ENCODE measurements at regions not wholly inside any gene's neighbourhood (a gene's known extent, or its start where the extent isn't known, plus 50 kb on each side); places are given as distances from the start of the nearest gene placed in this dataset.

- Histone ChIP-seq H3K27me3 (ENCODE audit: control insufficient read depth, insufficient read depth, low read length) (no peaks in the 10 kb centered on the region), H3K27ac (ENCODE audit: low read depth in 2 of 2, low read length in 2 of 2) (no peak overlapping the region)
- no peak for FAIRE-seq
Measured at GRCh38 chr5:93236807-93237421, 344.1 kb downstream of the NR2F1-AS1 start.

GRCh38 chr5:93235761-93236160, 345.3 kb downstream of the NR2F1-AS1 start:
- Histone ChIP-seq H3K9ac (ENCODE audit: low read length in 3 of 3) (no peak overlapping the region), H3K4me3 (ENCODE audit: low read length in 3 of 3) (no peak overlapping the region), H3K27ac (ENCODE audit: low read depth in 2 of 2, low read length in 2 of 2) (no peak overlapping the region), H3K9me3 (ENCODE audit: control insufficient read depth in 2 of 3, insufficient read depth in 1 of 3, low read length in 3 of 3) (no peaks in the 10 kb centered on the region), H3K4me1 (ENCODE audit: control insufficient read depth in 2 of 3, insufficient read depth in 2 of 3, low read depth in 1 of 3, low read length in 3 of 3) (no peaks in the 10 kb centered on the region), H3K27me3 (ENCODE audit: control insufficient read depth, insufficient read depth, low read length) (no peaks in the 10 kb centered on the region), H3K36me3 (ENCODE audit: control insufficient read depth in 2 of 3, insufficient read depth in 3 of 3, low read length in 3 of 3) (no peaks in the 10 kb centered on the region)
- no peak for DNase-seq
- no peak for TF ChIP-seq CTCF (IDR thresholded peaks at IDR 0.05; ENCODE audit: borderline replicate concordance, extremely low read depth, insufficient read depth)
- intact Hi-C loops (cut with DNase I), result no loop called here
- FAIRE-seq, result no peak

More at GRCh38 chr5:93236807-93237421, 344.1 kb downstream of the NR2F1-AS1 start:
- no peak for DNase-seq
- Histone ChIP-seq H3K4me3 (ENCODE audit: low read length in 3 of 3) (no peak overlapping the region), H3K36me3 (ENCODE audit: control insufficient read depth in 2 of 3, insufficient read depth in 3 of 3, low read length in 3 of 3) (no peaks in the 10 kb centered on the region), H3K9ac (ENCODE audit: low read length in 3 of 3) (no peak overlapping the region), H3K4me1 (ENCODE audit: control insufficient read depth in 2 of 3, insufficient read depth in 2 of 3, low read depth in 1 of 3, low read length in 3 of 3) (no peaks in the 10 kb centered on the region), H3K9me3 (ENCODE audit: control insufficient read depth in 2 of 3, insufficient read depth in 1 of 3, low read length in 3 of 3) (no peaks in the 10 kb centered on the region)
- intact Hi-C loops (cut with DNase I), result no loop called here
- no peak for TF ChIP-seq CTCF (IDR thresholded peaks at IDR 0.05; ENCODE audit: borderline replicate concordance, extremely low read depth, insufficient read depth)

GRCh38 chr5:93226202-93226735, 354.8 kb downstream of the NR2F1-AS1 start:
- Histone ChIP-seq H3K9me3 (ENCODE audit: control insufficient read depth in 2 of 3, insufficient read depth in 1 of 3, low read length in 3 of 3) (no peaks in the 10 kb centered on the region), H3K4me3 (ENCODE audit: low read length in 3 of 3) (no peak overlapping the region), H3K27ac (ENCODE audit: low read depth in 2 of 2, low read length in 2 of 2) (no peak overlapping the region), H3K4me1 (ENCODE audit: control insufficient read depth in 2 of 3, insufficient read depth in 2 of 3, low read depth in 1 of 3, low read length in 3 of 3) (no peaks in the 10 kb centered on the region), H3K9ac (ENCODE audit: low read length in 3 of 3) (no peak overlapping the region), H3K27me3 (ENCODE audit: control insufficient read depth, insufficient read depth, low read length) (no peaks in the 10 kb centered on the region), H3K36me3 (ENCODE audit: control insufficient read depth in 2 of 3, insufficient read depth in 3 of 3, low read length in 3 of 3) (no peaks in the 10 kb centered on the region)
- DNase-seq (no peak), FAIRE-seq (no peak)
- intact Hi-C loops (cut with DNase I), result no loop called here
- TF ChIP-seq CTCF (IDR thresholded peaks at IDR 0.05; ENCODE audit: borderline replicate concordance, extremely low read depth, insufficient read depth), result no peak

- H3K27ac ChIP-seq (ENCODE audit: low read depth in 2 of 2, low read length in 2 of 2), result no peak overlapping the region
- no peak for DNase-seq
- no peak for FAIRE-seq
- H3K9me3 ChIP-seq (ENCODE audit: control insufficient read depth in 2 of 3, insufficient read depth in 1 of 3, low read length in 3 of 3), result no peaks in the 10 kb centered on the region
- no peaks in the 10 kb centered on the region for H3K36me3 ChIP-seq (ENCODE audit: control insufficient read depth in 2 of 3, insufficient read depth in 3 of 3, low read length in 3 of 3)
- H3K4me1 ChIP-seq (ENCODE audit: control insufficient read depth in 2 of 3, insufficient read depth in 2 of 3, low read depth in 1 of 3, low read length in 3 of 3), result no peaks in the 10 kb centered on the region
- TF ChIP-seq CTCF (IDR thresholded peaks at IDR 0.05; ENCODE audit: borderline replicate concordance, extremely low read depth, insufficient read depth), result no peak
- intact Hi-C loops (cut with DNase I), result no loop called here
- H3K9ac ChIP-seq (ENCODE audit: low read length in 3 of 3), result no peak overlapping the region
- H3K4me3 ChIP-seq (ENCODE audit: low read length in 3 of 3), result no peak overlapping the region
- H3K27me3 ChIP-seq (ENCODE audit: control insufficient read depth, insufficient read depth, low read length), result no peaks in the 10 kb centered on the region
Measured at GRCh38 chr5:93225748-93226147, 355.3 kb downstream of the NR2F1-AS1 start.
